DMS153 treated with DMSO at 0.1 percent for 48 hours (cell line): ENCODE measurements at regions not wholly inside any gene's neighbourhood (a gene's known extent, or its start where the extent isn't known, plus 50 kb on each side); places are given as distances from the start of the nearest gene placed in this dataset.

Experiments used
- DNase-seq: peaks from one replicate; lab custom pipeline; 2025; ENCODE audit not compliant: unreplicated experiment; lab: John Stamatoyannopoulos, UW

DNA sequence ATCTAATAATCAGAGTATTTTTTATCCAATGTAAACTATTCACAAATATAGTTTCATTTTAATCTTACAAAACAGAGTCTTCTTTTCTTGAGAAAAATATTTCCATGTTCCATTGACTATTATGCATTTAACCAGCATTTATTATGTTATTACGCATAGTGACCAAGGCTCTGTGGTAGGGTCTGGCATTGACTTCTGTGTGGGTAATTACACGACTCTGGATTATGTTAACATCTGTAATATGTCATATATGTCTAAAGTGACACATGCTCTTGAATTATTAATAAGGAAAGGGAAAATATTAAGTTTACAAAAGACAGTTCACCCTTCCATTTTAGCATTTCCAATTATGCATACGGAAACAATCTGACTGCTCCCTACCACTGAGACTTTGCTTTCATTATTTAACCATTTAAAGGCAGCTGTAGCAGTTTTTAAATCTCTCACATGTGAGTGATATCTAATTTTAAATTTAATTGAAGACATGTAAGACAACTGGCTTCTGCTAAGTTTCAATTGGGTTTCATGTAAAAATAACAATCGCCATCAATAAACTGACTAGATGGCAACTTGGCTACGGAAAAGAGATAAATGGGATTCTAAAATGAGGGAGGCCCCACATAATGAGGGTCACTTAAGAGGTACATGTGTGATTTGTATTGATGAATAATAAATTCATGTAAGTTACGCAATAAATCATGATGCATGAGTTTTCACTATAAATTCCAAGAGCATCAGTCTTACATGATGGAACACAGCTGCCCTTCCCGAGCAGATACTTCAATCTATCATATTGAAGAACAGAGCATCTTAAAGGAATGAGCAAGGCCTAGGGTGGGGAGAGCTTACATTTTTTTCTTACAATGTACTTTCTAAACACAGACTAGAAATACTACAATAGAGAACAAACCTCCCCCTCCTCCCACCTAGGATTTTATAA is 1056.8 kb downstream of the MAT2B start:
- no peak for DNase-seq

DNA sequence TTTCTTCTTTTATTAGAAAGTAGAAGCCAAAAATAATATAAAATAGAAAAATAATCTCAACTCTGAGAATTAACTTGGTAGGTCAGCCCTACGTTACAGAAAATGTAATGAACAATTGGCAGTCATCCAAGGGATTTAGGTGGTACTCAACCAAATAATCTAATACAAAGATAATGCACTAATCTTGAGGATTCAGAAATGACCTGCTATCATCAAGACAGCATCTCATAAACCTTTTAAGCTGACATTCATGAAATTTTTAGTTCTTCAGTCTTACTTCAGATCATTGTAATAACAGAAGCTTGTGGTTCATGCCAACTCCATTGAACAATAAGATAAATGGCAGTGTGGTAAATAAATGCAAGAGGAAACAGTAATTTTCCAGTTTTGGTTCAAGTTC is 1058.0 kb downstream of the MAT2B start:
- no peak for DNase-seq

DNA sequence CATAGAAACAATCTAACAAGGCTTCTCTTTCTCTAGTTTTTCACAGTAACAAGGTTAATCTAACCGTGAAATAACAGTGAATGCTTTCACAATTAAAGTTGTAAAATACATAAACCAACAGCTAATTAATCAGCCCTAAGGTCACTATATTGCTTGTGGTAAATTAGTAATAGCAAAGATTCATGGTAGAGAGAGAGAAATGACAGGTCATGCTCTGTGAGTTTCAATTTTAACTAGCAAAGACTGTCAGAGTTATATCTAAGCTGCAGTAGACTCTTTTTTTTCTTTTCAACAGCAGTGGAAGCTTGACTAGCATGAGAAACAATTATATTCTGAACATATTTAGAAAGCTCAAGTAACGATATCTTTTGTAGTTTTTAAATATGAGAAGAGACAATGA is 1068.0 kb downstream of the MAT2B start:
- no peak for DNase-seq

DNA sequence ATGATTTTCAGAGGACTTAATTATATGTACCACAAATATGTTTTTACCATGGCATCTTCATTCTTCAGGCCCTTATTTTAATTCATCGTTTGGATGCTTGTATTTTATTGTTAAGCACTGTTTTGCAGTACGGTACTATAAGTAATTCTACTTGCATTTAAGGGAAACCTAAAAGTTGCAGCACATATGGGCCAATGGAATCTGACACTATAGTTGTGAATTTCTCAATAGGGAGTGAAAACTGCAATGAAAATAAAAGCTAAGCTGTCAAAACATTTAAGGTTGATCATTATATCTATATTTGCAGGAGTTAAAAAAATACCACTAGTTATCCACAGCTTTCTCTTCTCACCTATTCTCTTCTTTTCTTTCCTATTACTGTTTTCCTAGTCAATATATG is 1071.8 kb downstream of the MAT2B start:
- DNase-seq, result no peak

DNA sequence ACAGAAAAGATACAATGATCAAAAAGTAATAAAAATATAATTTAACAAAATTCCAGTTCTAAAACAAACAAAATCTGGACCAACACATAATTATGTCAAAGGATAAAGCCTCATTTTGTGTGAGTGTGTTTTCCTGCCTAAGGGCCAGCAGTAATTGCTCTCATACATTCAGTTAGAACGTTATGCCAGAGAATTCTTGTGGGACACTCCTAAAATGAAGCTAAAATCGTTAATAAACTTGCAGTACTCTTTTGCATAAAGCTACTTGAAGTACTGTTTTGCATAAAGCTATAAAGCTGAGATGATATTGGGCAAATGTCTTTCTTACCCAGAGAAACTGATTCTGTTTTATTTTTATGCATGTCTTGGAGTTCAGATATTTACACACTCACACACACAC is 1072.3 kb downstream of the MAT2B start:
- DNase-seq, result no peak

DNA sequence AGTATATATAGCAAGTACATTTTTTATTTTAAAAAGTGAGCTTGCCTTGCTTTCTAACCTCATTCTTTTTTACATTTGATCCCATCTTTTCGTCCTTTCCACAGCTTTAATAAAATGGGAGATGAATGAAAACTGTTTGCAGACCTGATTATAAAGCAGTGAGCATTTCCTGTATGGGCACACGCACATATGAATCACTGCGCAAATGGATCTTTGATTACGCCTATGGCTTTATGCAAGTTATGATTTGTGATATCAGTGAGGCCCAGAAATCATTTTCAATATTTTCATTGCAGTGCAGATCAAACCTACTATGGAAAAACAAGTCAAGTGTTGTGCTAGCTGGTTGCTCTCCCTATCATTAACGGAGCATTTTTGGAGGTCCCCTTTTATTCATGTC is 1073.0 kb downstream of the MAT2B start:
- no peak for DNase-seq

DNA sequence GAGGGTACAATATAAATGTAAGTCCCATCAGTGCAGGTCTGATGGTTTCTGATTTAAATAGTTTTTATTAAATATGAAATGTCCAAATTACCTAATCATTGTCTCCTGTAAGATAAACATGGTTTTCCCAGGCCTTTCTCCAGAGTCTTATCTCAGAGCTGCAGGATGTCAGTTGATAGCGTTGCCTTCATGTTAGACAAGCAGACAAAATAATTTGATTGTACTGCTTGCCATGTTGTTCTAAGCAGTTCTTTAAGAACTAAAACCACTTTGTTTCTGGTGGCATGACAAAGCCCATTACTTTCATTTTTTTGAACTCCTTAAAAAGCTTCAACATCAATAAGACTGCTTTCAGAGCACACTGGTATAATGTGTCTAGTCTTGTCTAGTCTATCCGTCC is 1073.5 kb downstream of the MAT2B start:
- DNase-seq, result no peak

DNA sequence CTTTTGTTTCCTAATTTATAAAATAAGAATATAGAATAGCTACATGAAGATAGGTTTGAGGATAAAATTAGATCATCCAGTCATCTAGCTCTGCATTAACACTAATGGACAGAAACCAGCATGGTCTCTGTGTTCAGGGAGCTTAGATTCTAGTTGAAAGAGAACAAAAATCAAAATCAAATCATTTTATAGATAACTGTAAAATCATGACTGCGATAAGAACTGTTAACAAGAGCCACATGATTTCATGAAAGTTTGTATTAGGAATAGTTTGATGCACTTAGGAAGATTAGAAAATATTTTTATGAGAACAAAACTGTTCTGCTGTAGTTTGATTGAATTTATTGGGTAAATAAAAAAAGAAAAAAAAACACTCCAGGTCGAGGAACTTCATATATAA is 1074.7 kb downstream of the MAT2B start:
- DNase-seq, result no peak

DNA sequence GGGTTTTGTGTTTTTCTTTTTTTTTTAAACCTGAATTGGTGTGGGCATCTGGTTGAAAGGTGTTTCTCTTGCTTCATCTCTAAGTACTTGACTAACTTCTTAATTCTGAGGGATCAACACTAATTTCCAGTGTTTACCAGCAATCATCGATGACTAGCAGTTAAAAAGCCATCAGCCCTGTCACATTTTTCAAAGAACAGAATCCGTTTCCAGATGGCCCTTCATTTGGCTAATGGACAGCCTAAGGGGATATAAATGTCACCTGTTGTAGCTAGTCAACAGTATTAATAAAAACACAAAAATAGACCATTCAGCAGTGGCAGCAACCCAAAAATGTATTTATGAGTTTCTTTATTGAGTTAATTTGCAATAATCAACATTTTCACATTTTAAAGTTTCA is 1076.5 kb downstream of the MAT2B start:
- no peak for DNase-seq

DNA sequence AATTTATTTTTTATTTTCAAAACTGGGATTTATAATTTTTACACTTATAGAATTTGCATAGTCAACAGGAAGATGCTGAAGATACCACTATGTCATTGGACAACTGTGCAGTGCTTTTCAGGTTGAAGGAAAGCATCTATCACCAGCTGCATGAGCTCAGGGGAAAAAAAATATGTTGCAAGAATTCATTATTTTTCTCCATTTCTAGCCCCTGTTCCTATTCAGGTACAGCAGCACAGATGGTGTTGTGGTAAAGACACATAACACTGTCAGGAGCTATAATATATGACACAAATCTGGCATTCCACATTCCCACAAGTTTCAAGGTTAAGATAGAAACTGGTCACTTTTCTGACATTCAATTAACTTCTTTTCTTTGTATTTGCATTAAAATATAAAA is 1088.6 kb downstream of the MAT2B start:
- DNase-seq, result no peak

DNA sequence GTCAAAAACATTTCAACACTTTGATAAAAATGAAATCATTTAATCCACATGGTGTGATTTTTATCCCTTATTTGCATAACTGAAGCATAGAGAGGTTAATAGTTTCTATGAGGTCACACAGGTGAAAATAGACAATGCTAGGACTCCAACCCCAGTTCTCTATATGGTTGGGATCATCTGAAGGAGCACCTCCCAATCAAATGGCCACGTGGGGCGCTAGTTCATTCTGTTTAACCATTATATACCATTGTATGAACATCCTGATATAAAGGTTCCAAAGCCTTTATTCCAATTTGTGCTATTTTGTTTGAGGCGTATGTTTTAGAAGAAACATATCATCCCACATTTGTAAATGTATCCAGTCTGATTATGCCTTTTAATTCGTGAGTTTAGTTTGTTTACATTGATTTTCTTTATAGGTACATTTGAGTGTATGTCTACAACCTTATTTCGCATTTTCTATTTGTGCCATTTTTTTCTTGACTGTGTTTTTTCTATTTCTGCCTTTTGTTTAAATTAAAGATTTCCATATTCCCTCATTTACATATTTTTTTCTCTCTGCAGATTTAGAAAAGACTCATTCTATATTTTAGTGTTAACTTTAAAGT is 1092.0 kb downstream of the MAT2B start:
- DNase-seq, result no peak

DNA sequence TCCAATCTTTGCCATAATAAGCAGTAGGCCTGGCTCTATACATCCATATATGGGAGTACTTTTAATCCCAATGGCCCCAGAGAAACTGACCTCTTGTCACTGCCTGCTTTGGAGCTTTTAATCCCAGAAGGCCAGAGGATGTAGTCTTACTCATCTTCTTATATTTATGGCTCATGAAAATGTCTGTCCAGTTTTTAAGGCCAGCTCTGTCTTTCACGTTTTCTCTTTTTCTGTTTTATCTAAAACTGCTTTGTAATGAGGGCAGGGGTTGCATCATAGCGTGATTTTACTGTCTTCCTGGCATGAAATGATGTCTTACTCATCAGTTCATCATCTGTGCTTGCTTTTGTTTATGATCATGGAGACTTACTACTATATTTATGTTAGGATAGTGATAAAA is 1094.9 kb downstream of the MAT2B start:
- DNase-seq, result no peak

DNA sequence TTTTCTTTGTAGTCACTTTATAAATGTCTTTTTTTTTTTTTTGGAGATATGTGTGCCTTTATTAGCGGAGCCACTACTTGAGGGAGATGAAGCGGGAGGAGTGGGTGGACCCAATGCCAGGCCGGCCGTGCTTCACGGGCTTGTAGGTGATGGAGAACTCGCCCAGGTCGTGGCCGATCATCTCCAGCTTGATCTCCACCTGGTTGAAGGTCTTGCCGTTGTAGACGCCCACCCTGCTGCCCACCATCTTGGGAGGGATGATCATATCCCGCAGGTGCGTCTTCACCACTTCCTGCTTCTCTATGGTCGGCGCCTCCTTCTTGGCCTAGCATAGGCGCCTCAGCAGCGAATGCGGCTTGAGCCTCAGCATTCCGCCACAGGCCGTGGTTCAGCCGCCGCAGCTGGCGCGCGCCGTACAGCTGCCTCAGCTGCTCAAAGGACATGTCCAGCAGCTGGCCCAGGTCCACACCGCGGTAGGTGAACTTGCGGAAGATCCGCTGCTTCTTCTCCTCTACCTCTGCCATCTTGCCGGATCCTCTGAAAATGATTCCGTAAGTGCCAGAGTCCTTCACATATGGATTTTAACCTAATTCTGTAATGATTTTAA is 1095.6 kb downstream of the MAT2B start:
- no peak for DNase-seq

DNA sequence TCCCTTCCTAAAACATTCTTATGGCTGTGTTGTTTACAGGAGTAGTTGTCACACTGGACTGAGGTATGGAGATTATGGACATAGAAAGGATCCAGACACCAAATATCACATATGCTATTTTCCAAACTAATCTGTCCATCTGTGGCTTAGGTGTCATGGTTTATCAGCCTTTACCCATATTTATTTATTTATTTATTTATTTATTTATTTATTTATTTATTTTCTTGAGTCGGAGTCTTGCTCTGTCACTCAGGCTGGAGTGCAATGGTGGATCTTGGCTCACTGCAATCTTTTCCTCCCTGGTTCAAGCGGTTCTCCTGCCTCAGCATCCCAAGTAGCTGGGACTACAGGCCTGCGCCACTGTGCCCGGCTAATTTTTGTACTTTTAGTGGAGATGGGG is 1103.1 kb downstream of the MAT2B start:
- DNase-seq, result no peak

DNA sequence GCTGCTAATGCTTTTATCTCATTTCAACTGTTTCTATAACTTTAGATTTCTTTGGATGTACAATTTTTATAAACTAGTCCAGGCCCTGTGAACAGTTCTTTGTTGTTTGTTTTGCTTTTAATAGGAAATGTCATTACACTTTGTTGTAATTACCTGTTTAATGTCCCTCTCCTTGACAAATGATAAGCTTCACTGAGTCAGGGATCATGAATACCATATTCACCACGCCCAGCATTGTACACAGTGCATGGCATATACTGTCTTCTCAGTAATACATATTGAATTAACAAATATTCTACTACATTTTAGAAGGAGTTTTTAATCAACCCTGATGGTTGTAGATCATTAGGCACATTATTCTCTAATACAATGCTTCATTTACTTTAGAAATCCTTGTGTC is 1105.0 kb downstream of the MAT2B start:
- DNase-seq, result no peak

DNA sequence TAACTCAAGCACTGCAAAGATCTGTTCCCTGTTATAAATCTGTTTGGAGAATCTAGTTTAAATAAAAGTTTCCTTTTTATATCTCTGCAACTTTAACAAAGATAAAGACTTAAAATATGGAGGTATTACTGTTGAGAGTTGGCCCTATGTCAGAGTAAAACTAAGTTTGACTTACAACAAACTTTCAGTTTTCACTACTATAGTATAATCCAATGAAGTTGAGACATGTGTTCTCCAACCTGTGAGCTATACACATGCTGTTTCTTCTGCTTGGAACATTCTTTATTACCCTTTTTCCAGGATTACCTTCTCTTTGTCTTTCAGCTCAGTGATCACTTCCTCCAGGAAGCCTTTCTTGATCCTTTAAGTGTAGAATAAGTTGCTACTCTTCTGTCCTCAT is 1109.3 kb downstream of the MAT2B start:
- no peak for DNase-seq

DNA sequence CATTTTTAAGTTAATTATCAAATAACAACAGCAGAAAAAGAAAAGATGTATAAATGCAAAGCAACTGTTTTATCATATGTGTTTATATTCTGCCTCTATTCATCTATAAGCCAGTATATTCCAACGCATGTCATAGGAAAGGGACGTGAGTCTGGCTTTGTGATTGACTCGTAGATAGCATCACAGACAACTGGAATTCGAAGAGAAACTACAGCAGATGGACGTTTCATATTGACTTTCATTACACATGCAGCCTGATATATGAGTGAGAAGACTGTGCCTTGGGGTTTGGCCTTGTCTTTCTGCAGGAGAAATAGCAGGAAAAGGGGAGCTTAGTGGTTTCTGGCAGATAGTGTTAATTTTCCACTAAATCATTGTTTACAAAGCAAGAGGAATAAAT is 1111.9 kb downstream of the MAT2B start:
- no peak for DNase-seq

DNA sequence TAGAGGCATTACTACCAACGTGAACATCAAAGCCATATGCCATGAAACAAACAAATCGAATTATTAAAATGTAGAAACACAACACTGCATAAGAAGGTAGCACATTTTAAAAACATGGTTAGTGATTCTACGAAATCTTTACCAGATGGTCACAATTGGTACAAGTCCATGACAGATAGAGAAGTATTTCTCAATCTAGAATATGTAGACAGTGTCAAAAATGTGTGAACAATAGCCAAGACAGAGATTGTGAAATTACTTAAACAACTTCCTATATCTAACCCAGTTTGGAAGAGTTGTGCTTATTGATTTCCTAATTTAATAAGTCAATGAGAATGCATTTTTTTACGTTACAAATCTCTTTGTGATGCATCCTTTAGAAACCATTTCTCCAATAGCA is 1121.6 kb downstream of the MAT2B start:
- no peak for DNase-seq

DNA sequence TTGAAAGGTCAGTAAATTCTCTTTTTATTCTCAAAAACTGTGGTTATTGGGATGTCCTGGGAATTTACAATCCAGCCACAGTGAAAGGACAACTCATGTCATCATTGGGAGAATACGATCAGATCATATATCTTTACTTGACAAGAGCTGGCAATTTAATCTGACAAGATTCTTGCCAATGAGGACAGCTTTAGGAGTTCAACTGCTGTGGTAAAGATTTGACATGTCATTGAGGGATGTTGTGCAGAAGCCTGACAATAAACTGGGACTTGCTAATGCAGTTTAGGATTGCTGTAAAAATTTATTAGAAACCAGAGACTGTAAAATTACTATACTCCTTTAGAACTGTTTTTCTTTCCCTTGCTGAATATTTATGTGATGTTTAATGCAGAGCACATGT is 1131.0 kb downstream of the MAT2B start:
- no peak for DNase-seq

DNA sequence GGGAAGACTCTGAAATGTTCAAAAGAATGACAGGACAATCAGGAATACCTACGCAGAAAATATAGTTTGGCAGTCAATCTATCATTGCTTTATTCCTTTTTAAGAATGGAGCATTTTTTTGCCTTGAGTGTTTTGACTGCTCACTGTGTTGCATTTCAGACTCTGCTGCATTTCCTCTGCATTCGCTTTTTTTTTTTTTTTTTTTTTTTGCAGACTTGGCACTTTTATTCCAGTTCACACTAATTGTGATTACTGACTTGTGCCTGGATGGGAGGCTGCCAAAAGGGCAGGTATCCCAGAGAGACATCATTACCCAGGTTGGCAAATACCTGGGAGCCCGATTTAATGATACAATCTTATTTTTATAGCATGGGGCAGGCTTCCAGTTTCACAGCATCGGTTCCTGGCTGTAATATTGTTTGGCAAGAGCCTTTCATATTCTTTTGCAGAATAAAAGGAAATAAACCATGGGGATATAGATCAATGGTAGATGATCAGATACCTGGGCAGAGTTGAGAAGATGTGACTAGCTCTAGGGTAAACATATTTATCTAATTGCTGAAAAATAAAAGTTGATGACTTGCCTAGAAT is 1132.6 kb downstream of the MAT2B start:
- no peak for DNase-seq

DNA sequence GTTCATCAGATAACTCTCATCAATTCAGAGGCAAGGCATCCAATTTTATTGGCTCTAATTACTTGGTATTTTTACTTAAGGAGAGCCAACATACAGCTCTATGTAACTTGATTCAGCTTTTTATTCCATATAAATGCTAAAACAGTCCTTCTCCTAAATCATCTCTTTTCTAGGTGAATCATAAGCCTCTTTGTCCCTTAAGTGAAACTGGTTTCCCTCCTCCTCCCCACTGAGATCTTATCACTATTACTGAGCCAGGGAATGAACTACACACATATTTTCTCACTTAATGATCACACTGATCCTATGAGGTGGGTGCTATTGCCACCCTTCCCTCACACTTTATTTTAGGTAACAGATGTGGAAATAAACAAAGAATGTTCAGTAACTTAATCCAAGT is 1143.8 kb downstream of the MAT2B start:
- DNase-seq, result no peak

DNA sequence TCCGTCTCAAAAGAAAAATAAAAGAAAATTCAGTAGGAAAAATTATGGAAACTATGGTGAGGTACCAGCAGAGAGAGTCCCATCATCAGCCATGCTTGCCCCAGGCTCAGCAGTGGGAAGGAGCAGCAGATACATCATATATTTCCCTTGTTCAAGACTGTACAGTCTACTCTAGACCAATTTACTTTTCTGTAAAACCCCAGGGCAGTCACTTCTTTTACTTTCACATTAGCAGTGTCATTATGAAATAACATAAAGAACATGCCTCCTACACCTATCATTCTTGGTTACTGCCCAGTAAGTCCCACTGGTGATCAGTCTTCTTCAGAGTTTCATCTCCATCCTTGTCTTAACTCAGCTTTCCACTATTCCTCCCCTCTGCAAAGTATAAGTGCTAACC is 1145.0 kb downstream of the MAT2B start:
- no peak for DNase-seq
